Forelimb muscle (tissue), 1 donor: ENCODE measurements at regions not wholly inside any gene's neighbourhood (a gene's known extent, or its start where the extent isn't known, plus 50 kb on each side); places are given as distances from the start of the nearest gene placed in this dataset.
"Not testable (repeated sequence)": the region's sequence is repeated elsewhere in the genome, so short reads cannot be mapped to it uniquely, and the experiment has no call there.

Experiments
- DNase-seq: peaks from one replicate; pipeline ENCODE4 v3.0.0-alpha.2; 2013; ENCODE audit warnings: low read depth

GRCh38 chr9:135291165-135291564 lies 188.4 kb upstream of the PPP1R26 start:
- no peak for DNase-seq

- DNase-seq: no peak
Measured at GRCh38 chr9:135294836-135295235, 184.7 kb upstream of the PPP1R26 start.

GRCh38 chr9:135295551-135296300 lies 183.9 kb upstream of the PPP1R26 start:
- DNase-seq: no peak

- no peak for DNase-seq
Measured at GRCh38 chr9:135296735-135297455, 182.7 kb upstream of the PPP1R26 start.

GRCh38 chr9:135297456-135298075 lies 182.0 kb upstream of the PPP1R26 start:
- no peak for DNase-seq

- DNase-seq: no peak
Measured at GRCh38 chr9:135299239-135299590, 180.4 kb upstream of the PPP1R26 start.

GRCh38 chr9:135299651-135300345 lies 179.8 kb upstream of the PPP1R26 start:
- DNase-seq: no peak

- no peak for DNase-seq
Measured at GRCh38 chr9:135300346-135301141, 179.0 kb upstream of the PPP1R26 start.

- DNase-seq: no peak
Measured at GRCh38 chr9:135301271-135302263, 178.0 kb upstream of the PPP1R26 start.

- no peak for DNase-seq
Measured at GRCh38 chr9:135302329-135303279, 177.0 kb upstream of the PPP1R26 start.

GRCh38 chr9:135303280-135303647 lies 176.3 kb upstream of the PPP1R26 start:
- no peak for DNase-seq

GRCh38 chr9:135303865-135304499 lies 175.6 kb upstream of the PPP1R26 start:
- no peak for DNase-seq

GRCh38 chr9:135304886-135305285 lies 174.7 kb upstream of the PPP1R26 start:
- no peak for DNase-seq

- DNase-seq: no peak
Measured at GRCh38 chr9:135305546-135306180, 173.9 kb upstream of the PPP1R26 start.

- no peak for DNase-seq
Measured at GRCh38 chr9:135306699-135307098, 172.9 kb upstream of the PPP1R26 start.

GRCh38 chr9:135307300-135307699 lies 172.3 kb upstream of the PPP1R26 start:
- DNase-seq: no peak

- not testable (repeated sequence) for DNase-seq
Measured at GRCh38 chr9:135307919-135308318, 171.7 kb upstream of the PPP1R26 start.
